CD14-positive monocyte (primary cell): ENCODE measurements at regions not wholly inside any gene's neighbourhood (a gene's known extent, or its start where the extent isn't known, plus 50 kb on each side); places are given as distances from the start of the nearest gene placed in this dataset.

ENCODE experiments used
- DNase-seq, 3 donors: peaks; one replicate each; pipeline ENCODE4 v3.0.0-alpha.2; 2011 to 2022
- H2AFZ ChIP-seq: 2 replicates; pipeline ENCODE4 v1.6.0; 2012; ENCODE audit warnings: mild to moderate bottlenecking, low read depth, low read length, inconsistent platforms; ENCODE audit not compliant: insufficient read depth, poor library complexity, severe bottlenecking
- H3K27ac ChIP-seq, 2 donors: 1 replicate in 1 of 2; 2 replicates in 1 of 2; pipeline ENCODE4 v1.5.1; 2012 to 2013; ENCODE audit warnings: low read length in 2 of 2, control low read depth in 1 of 2, inconsistent platforms in 1 of 2, low read depth in 1 of 2, mild to moderate bottlenecking in 1 of 2
- H3K27me3 ChIP-seq, 2 donors: one replicate each; pipeline versions ENCODE4 v1.6.0 to v1.6.1; 2011 to 2013; ENCODE audit warnings: low read length in 2 of 2; ENCODE audit not compliant: control insufficient read depth in 2 of 2, insufficient read depth in 2 of 2
- H3K36me3 ChIP-seq, 2 donors: replicated peaks in 1 of 2; 1 replicate in 1 of 2; 2 replicates in 1 of 2; pipeline versions ENCODE4 v1.5.1 to v1.6.1; 2012 to 2013; ENCODE audit warnings: low read length in 2 of 2, control low read depth in 1 of 2, inconsistent platforms in 1 of 2, mild to moderate bottlenecking in 1 of 2; ENCODE audit not compliant: insufficient read depth in 2 of 2, control insufficient read depth in 1 of 2
- H3K4me1 ChIP-seq, 2 donors: 1 replicate in 1 of 2; 2 replicates in 1 of 2; pipeline versions ENCODE4 v1.5.1 to v1.6.1; 2012 to 2013; ENCODE audit warnings: low read length in 2 of 2, control low read depth in 1 of 2, inconsistent platforms in 1 of 2, mild to moderate bottlenecking in 1 of 2, moderate library complexity in 1 of 2; ENCODE audit not compliant: insufficient read depth in 2 of 2, control insufficient read depth in 1 of 2
- H3K4me2 ChIP-seq: replicated peaks from 2 replicates; pipeline ENCODE3; 2012; ENCODE audit warnings: low read length, moderate library complexity, mild to moderate bottlenecking; ENCODE audit not compliant: poor library complexity, severe bottlenecking; ENCODE audit errors: extremely low read depth
- H3K4me3 ChIP-seq, 3 experiments: fragments of 200-600 bp in 1 of 3; sonication (generic) in 1 of 3; replicated peaks in 1 of 3; 1 replicate in 2 of 3; 2 replicates in 1 of 3; pipeline ENCODE4 v1.5.1; 2011 to 2013; ENCODE audit warnings: low read length in 3 of 3, mild to moderate bottlenecking in 3 of 3, control low read depth in 2 of 3, low read depth in 2 of 3, inconsistent platforms in 1 of 3, moderate library complexity in 1 of 3
- H3K79me2 ChIP-seq: 2 replicates; pipeline ENCODE4 v1.6.0; 2012; ENCODE audit warnings: mild to moderate bottlenecking, control low read depth, inconsistent platforms, low read length, moderate library complexity; ENCODE audit not compliant: insufficient read depth
- H3K9ac ChIP-seq: 2 replicates; pipeline ENCODE4 v1.6.0; 2017; ENCODE audit warnings: low read length, mild to moderate bottlenecking; ENCODE audit not compliant: insufficient read depth, poor library complexity, severe bottlenecking
- H3K9me3 ChIP-seq, 2 donors: replicated peaks in 1 of 2; 1 replicate in 1 of 2; 2 replicates in 1 of 2; pipeline versions ENCODE4 v1.5.1 to v1.6.1; 2012 to 2013; ENCODE audit warnings: low read length in 2 of 2, control low read depth in 1 of 2; ENCODE audit not compliant: control insufficient read depth in 1 of 2, insufficient read depth in 1 of 2
- H4K20me1 ChIP-seq: 2 replicates; pipeline ENCODE4 v1.6.0; 2012; ENCODE audit warnings: mild to moderate bottlenecking, low read length, control low read depth, moderate library complexity; ENCODE audit not compliant: insufficient read depth
- H3K27ac Mint-ChIP-seq, 7 donors: one replicate each; pipeline ENCODE4 v1.8.0; 2020; ENCODE audit warnings: mild to moderate bottlenecking in 7 of 7, mixed read lengths in 7 of 7, moderate library complexity in 6 of 7, inconsistent platforms in 2 of 7
- H3K27me3 Mint-ChIP-seq, 3 donors: one replicate each; pipeline ENCODE4 v1.8.0; 2021 to 2022; ENCODE audit warnings: low read depth in 3 of 3, mild to moderate bottlenecking in 3 of 3, mixed read lengths in 3 of 3, moderate library complexity in 3 of 3, inconsistent platforms in 1 of 3
- H3K36me3 Mint-ChIP-seq, 2 donors: one replicate each; pipeline ENCODE4 v1.8.0; 2020; ENCODE audit warnings: mixed read lengths in 2 of 2, inconsistent platforms in 1 of 2, mild to moderate bottlenecking in 1 of 2
- H3K4me1 Mint-ChIP-seq: one replicate; pipeline ENCODE4 v1.8.0; 2020; ENCODE audit warnings: mild to moderate bottlenecking, mixed read lengths
- H3K4me3 Mint-ChIP-seq, 2 donors: one replicate each; pipeline ENCODE4 v1.8.0; 2020; ENCODE audit warnings: mild to moderate bottlenecking in 2 of 2, mixed read lengths in 2 of 2, moderate library complexity in 1 of 2
- H3K9me3 Mint-ChIP-seq, 7 donors: one replicate each; pipeline ENCODE4 v1.8.0; 2020 to 2022; ENCODE audit warnings: mixed read lengths in 7 of 7, mild to moderate bottlenecking in 6 of 7, moderate library complexity in 6 of 7, inconsistent platforms in 2 of 7
- WGBS: methylation state at CpG from one replicate; pipeline ENCODE4 v1.1.5; 2013; ENCODE audit warnings: missing lambda C conversion rate; ENCODE audit not compliant: insufficient coverage; 5-methylcytosine and 5-hydroxymethylcytosine counted together
- intact Hi-C, 2 donors: fragments of 100-400 bp; cut with micrococcal nuclease; formaldehyde crosslinking; loops; one replicate each; pipeline versions ENCODE4 v1.15.0 to v1.15.1; 2023
- TF ChIP-seq, protein P1 (sequence below): fragments of 200-600 bp; IDR thresholded peaks from one replicate; pipeline ENCODE4 v1.8.0; 2022; ENCODE audit warnings: antibody characterized with exemption, mild to moderate bottlenecking

DNA sequence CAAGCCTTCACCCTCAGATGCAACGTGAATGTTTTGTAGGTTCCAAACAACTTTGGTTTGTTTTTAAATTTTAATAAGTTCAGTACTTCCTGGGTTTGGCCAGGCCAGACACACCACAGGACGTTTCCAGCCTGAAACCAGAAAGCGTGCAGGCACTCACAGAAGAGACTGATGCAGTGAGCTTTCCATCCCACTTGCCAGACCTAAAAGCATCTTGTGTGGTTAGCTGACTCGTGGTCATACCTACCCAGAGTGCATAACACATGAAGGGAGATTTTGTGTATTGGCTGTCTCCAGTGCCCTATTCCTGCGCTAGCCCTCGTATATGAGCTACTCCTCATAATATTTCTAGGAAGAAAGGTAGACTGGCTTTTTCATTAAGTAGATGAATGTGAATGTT is 297.3 kb upstream of the FAR2 start:
- H3K27me3 ChIP-seq: no peaks in the 10 kb centered on the region
- no peaks in the 10 kb centered on the region for H3K36me3 ChIP-seq
- H3K79me2 ChIP-seq: no peaks in the 10 kb centered on the region
- 78% methylated on average over 2 of the region's 6 CpGs for WGBS
- TF ChIP-seq, protein P1, sequence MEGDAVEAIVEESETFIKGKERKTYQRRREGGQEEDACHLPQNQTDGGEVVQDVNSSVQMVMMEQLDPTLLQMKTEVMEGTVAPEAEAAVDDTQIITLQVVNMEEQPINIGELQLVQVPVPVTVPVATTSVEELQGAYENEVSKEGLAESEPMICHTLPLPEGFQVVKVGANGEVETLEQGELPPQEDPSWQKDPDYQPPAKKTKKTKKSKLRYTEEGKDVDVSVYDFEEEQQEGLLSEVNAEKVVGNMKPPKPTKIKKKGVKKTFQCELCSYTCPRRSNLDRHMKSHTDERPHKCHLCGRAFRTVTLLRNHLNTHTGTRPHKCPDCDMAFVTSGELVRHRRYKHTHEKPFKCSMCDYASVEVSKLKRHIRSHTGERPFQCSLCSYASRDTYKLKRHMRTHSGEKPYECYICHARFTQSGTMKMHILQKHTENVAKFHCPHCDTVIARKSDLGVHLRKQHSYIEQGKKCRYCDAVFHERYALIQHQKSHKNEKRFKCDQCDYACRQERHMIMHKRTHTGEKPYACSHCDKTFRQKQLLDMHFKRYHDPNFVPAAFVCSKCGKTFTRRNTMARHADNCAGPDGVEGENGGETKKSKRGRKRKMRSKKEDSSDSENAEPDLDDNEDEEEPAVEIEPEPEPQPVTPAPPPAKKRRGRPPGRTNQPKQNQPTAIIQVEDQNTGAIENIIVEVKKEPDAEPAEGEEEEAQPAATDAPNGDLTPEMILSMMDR: no peak
- peaks cover 0 to 2% (median 0%) of the 10 kb centered on the region in 3 donors for H3K27me3 Mint-ChIP-seq
- H3K4me1 ChIP-seq: peaks cover 4% of the 10 kb centered on the region in 2 donors
- H3K9ac ChIP-seq: no peak overlapping the region
- H3K27ac Mint-ChIP-seq: no peak overlapping the region
- H3K4me3 Mint-ChIP-seq: no peak overlapping the region
- intact Hi-C loops: no loop called here
- no peaks in the 10 kb centered on the region for H3K9me3 ChIP-seq
- H3K4me3 ChIP-seq: no peak overlapping the region
- no peak overlapping the region for H2AFZ ChIP-seq
- H3K27ac ChIP-seq: no peak overlapping the region
- no peak overlapping the region for H3K4me2 ChIP-seq
- H4K20me1 ChIP-seq: no peaks in the 10 kb centered on the region
- H3K4me1 Mint-ChIP-seq: peaks cover 10% of the 10 kb centered on the region
- H3K9me3 Mint-ChIP-seq: peaks cover 0 to 9% (median 0%) of the 10 kb centered on the region in 7 donors
- no peak for DNase-seq
- no peaks in the 10 kb centered on the region for H3K36me3 Mint-ChIP-seq

DNA sequence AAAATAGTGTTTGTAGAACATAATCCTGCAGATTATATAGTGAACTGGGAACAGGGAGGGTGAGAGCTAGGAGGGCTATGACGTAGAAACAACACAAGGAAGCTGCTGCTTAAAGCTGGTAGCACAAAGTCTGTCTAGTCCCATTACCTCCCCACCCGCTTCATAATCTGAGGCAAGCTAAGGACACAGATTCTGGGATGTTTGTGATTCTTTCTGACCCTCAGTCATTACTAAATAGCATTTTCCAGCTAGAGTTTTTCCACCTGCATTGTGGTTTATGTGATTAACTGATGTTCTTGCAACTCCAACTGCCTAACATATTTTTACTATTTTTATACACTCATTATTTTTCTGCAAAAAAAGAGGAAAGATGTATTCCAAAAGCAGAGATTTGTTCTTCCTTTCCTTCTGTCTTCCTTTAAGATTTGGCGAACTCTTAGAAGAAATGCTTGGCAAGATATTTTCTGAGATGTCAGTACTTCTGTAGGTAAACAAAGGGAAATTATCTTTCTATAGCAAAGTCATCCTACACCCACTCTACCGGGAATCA is 293.2 kb upstream of the FAR2 start:
- Histone ChIP-seq H3K4me3 (no peak overlapping the region), H3K4me2 (no peak overlapping the region), H4K20me1 (no peaks in the 10 kb centered on the region), H3K27ac (no peak overlapping the region), H3K79me2 (no peaks in the 10 kb centered on the region), H2AFZ (no peak overlapping the region), H3K36me3 (no peaks in the 10 kb centered on the region), H3K4me1 (peaks cover 4% of the 10 kb centered on the region in 2 donors), H3K9me3 (no peaks in the 10 kb centered on the region), H3K27me3 (no peaks in the 10 kb centered on the region), H3K9ac (no peak overlapping the region)
- Mint-ChIP-seq H3K27ac (no peak overlapping the region), H3K9me3 (peaks cover 0 to 4% (median 0%) of the 10 kb centered on the region in 7 donors), H3K36me3 (no peaks in the 10 kb centered on the region), H3K27me3 (peaks cover 0 to 4% (median 2%) of the 10 kb centered on the region in 3 donors), H3K4me3 (no peak overlapping the region), H3K4me1 (peaks cover 10% of the 10 kb centered on the region)
- DNase-seq: no peak
- intact Hi-C loops: no loop called here
- TF ChIP-seq, protein P1: no peak
- WGBS: no CpG with 5 or more reads among the region's 4 CpGs
